ENCODE measurements at regions not wholly inside any gene's neighbourhood (a gene's known extent, or its start where the extent isn't known, plus 50 kb on each side); places are given as distances from the start of the nearest gene placed in this dataset.
"Not testable (repeated sequence)": the region's sequence is repeated elsewhere in the genome, so short reads cannot be mapped to it uniquely, and the experiment has no call there.

- DNase-seq: no peak
Measured at GRCh38 chr6:126206504-126207246, 133.2 kb upstream of the CENPW start.

GRCh38 chr6:126210398-126211075 is 129.4 kb upstream of the CENPW start:
- DNase-seq: no peak

GRCh38 chr6:126217497-126217896 is 122.4 kb upstream of the CENPW start:
- no peak for DNase-seq

GRCh38 chr6:126220901-126221300 is 119.0 kb upstream of the CENPW start:
- DNase-seq: not testable (repeated sequence)

- no peak for DNase-seq
Measured at GRCh38 chr6:126227833-126228702, 111.8 kb upstream of the CENPW start.

GRCh38 chr6:126232671-126233070 is 107.2 kb upstream of the CENPW start:
- no peak for DNase-seq

- DNase-seq: no peak
Measured at GRCh38 chr6:126233192-126233591, 106.7 kb upstream of the CENPW start.

GRCh38 chr6:126235363-126235762 is 104.6 kb upstream of the CENPW start:
- DNase-seq: no peak

- DNase-seq: no peak
Measured at GRCh38 chr6:126245077-126245476, 94.8 kb upstream of the CENPW start.

- no peak for DNase-seq
Measured at GRCh38 chr6:126252154-126252553, 87.8 kb upstream of the CENPW start.

GRCh38 chr6:126253431-126253830 is 86.5 kb upstream of the CENPW start:
- no peak for DNase-seq

- no peak for DNase-seq
Measured at GRCh38 chr6:126258150-126258549, 81.8 kb upstream of the CENPW start.

- no peak for DNase-seq
Measured at GRCh38 chr6:126261792-126262421, 78.0 kb upstream of the CENPW start.

GRCh38 chr6:126264265-126264664 is 75.7 kb upstream of the CENPW start:
- DNase-seq: no peak

GRCh38 chr6:126266664-126267063 is 73.3 kb upstream of the CENPW start:
- DNase-seq: no peak

- DNase-seq: no peak
Measured at GRCh38 chr6:126267626-126268025, 72.3 kb upstream of the CENPW start.

GRCh38 chr6:126268092-126268491 is 71.8 kb upstream of the CENPW start:
- DNase-seq: no peak

- DNase-seq: no peak
Measured at GRCh38 chr6:126280287-126280686, 59.6 kb upstream of the CENPW start.

GRCh38 chr6:126285871-126286365 is 54.0 kb upstream of the CENPW start:
- no peak for DNase-seq
